ENCODE measurements at regions not wholly inside any gene's neighbourhood (a gene's known extent, or its start where the extent isn't known, plus 50 kb on each side); places are given as distances from the start of the nearest gene placed in this dataset.
"Not testable (repeated sequence)": the region's sequence is repeated elsewhere in the genome, so short reads cannot be mapped to it uniquely, and the experiment has no call there.

GRCh38 chr3:127520993-127521392 lies 69.5 kb downstream of the TPRA1 start:
- no peak for DNase-seq (ENCODE audit: low read depth)

DNA sequence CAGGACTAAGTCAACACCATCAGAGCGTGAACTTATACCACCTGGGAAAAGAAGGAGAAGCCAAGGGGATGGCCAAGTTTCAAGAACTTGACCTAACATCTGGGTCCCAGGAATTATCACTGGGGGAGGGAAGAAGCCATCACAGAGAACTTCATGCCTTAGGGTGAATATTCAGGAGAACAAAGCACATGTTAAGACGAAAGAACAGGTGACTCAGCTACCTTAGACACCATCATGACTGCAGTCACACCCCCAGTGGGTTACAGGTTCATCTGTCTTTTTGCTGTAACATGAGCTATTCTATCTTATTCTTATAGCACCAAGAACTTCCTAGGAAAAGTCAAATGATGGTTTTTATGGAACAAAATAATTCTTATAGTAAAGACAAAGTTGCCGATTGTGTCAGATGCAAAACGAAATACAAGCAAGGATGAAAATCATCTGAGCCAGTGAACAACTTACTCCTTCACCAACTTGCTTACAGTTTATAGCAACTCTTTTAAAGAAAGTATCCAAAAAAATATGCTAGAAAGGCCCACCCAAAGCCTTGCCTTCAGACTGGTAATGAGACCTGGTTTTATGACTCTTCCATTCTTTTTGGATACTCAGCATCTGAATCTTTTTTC lies 72.0 kb downstream of the TPRA1 start:
- no peak for DNase-seq (ENCODE audit: low read depth)

DNA sequence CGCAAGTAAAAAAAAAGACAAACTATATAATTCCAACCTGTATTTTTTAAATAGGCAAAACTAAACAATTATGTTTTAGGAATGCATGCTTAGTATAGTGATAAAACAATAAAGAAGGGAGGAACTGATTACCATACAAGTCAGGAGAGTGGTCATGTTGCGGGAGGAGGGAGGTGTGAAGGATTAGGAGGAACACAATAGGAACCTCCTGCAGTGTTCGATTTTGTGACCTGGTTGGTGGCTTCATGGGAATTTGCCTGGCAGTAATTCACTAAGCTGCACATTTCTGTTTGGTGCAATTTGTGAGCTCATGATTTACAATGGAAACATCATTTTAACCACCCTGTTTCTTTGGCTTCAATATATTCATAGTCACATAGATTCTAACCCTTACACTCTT lies 78.3 kb downstream of the TPRA1 start:
- DNase-seq (ENCODE audit: low read depth), result no peak

- no peak for DNase-seq (ENCODE audit: low read depth)
Measured at GRCh38 chr3:127501177-127501576, 89.4 kb downstream of the TPRA1 start.

- DNase-seq (ENCODE audit: low read depth), result no peak
Measured at GRCh38 chr3:127497676-127498075, 92.9 kb downstream of the TPRA1 start.

DNA sequence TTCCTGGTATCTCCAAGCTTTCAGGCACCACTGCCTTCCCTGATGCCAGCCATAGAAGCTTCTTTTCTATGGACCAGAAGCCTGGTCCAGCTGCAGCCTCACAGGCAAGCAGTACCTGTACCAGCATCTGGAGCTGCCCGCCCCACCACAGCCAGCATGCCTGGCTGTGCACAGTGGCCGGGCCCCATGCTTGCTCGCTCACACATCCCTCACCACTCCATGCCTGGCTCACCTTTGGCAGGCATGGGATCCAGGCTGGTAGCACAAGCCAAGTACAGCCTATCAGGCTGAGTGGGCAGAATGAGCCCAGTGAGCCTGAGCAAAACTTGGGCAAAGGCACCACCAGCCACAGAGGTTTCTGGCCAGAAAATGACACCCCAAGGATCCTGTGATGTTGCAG lies 93.4 kb downstream of the TPRA1 start:
- DNase-seq (ENCODE audit: low read depth), result no peak

GRCh38 chr3:127495821-127496655 lies 94.5 kb downstream of the TPRA1 start:
- DNase-seq (ENCODE audit: low read depth), result no peak

DNA sequence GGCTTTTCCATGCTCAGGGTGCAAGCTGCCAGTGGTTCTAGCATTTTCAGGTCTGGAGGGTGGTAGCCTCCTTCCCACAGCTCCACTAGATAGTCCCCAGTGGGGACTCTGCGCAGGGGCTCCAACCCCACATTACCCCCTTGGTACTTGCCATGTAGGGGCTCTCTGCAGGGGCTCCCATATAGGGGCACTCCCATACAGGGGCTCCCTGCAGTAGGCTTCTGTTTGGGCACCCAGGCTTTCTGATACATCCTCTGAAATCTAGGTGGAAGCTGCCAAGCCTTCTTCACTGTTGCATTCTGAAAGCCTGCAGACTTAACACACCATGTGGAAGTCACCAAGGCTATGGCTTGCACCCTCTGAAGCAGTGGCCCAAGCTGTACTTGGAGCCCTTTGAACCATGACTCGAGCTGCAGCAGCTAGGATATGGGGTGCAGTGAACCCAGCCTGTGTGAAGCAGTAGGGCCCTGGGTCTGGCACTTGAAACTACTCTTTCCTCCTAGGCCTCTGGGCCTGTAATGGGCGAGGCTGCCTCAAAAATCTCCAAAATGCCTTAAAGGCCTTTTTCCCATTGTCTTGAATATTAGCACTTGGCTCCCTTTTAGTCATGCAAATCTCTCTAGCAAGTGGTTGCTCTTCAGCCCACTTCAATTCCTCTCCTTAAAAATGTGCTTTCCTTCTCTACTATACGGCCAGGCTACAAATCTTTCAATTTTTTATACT lies 96.4 kb downstream of the TPRA1 start:
- no peak for DNase-seq (ENCODE audit: low read depth)

DNA sequence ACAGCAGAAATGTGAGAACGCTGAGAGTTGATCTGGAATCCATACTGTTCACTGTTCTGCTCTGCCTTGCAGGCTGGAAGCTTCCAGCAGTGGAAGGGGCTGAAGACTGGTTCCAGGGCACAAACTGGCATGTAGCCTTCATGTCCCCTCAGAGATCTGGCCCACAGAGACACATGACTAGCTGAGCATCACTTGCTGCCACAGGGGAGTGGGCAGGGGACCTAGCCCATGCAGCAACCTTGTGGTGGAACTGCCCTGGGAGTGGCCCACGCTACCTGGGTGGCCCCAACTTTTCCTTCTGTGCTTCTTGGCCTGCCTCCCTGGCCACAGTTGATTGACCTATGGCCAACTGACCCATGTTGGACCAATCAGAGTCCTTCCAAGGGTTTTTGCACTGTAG lies 98.1 kb downstream of the TPRA1 start:
- no peak for DNase-seq (ENCODE audit: low read depth)

DNA sequence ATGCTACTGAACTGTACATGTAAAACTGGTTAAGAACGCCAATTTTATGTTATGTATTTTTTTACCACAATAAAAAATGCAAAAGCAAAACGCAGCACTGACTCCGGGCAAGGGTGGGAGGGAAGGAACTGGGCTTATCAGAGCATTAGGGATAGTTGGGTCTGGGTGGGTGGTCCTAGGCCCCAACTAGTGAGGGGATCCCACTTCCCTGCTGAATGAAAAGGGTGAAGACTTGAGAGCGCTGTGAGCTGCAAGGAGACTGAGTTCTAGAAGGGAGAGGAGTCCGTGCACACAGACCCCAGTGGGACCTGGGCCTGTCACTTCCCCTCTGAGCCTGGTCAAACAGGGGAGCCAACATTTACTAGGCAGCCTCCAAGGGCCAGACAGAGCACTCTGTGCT lies 98.6 kb downstream of the TPRA1 start:
- no peak for DNase-seq (ENCODE audit: low read depth)

- DNase-seq (ENCODE audit: low read depth), result no peak
Measured at GRCh38 chr3:127491323-127491722, 99.2 kb downstream of the TPRA1 start.

GRCh38 chr3:127491024-127491305 lies 99.6 kb downstream of the TPRA1 start:
- not testable (repeated sequence) for DNase-seq (ENCODE audit: low read depth)

DNA sequence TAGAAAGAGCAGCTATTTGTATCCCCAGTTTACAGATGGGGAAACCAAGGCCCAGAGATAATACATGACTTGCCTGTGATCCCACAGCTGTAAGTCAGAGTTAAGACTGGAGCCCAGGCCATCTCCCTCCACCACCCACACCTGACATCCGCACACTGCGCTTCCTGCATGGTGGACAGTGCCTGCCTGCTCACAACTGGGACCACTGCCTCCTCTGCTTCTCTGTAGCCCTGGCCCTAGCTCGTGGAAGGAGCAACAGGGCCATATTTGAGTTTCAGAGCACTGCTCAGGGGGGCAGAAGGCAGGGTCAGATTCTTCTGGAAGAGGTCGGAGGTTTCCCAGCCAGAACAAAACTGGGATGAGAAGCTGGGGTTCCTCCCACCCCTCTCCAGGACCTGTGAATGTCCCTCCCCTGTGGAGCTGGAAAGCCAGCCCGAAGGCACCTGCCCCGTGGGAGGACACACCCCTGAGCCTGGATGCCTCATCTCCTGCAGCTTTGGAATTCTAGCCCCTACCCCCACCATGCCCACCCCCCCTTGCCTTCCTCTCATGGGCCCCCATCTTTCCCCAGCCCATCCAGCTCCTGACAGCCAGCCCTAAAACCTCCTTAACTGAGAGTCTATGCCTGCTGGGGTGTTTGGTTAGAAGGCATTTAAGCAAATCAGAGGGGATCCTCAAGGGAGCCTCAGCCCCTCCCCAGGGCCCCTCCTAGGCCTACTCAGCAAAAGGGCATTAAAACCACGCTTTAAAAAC lies 100.1 kb downstream of the TPRA1 start:
- DNase-seq (ENCODE audit: low read depth), result no peak

DNA sequence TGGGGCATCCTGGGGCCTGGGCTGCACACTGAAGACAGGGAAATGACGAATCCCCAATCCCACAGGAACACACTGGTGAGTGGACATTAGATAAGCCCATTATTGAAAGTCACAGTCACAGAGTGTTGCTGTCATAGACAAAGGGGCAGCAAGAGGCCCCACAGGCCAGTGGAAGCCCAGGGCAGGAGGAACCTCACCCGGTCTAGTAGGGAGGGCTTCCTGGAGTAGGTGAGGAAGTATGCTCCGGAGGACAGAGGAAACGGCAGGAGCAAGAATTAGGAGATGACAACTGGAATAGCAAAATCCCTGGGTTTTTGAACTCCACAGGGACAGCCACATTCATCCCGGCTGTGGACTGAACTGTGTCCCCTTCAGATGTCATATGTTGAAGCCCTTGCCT lies 101.2 kb downstream of the TPRA1 start:
- no peak for DNase-seq (ENCODE audit: low read depth)

DNA sequence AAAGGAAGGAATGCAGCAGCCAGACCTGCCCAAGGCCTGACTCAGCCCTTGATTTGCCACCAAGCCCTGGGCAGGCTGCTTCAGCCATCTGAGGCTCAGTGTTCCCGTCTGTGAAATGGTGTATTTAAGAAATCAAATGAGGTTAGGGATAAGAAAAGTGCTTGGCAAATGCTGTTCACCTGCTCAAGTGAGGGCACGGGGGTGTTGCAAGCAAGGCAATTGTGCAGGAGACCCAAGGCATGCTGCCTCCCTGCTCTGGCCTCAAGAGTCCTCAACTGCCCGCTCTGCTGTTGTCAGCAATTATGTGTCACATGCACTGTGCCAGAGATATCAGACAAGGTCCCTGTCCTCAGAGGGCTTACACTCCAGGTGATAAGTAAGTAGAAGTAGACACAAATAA lies 101.8 kb downstream of the TPRA1 start:
- DNase-seq (ENCODE audit: low read depth), result no peak

DNA sequence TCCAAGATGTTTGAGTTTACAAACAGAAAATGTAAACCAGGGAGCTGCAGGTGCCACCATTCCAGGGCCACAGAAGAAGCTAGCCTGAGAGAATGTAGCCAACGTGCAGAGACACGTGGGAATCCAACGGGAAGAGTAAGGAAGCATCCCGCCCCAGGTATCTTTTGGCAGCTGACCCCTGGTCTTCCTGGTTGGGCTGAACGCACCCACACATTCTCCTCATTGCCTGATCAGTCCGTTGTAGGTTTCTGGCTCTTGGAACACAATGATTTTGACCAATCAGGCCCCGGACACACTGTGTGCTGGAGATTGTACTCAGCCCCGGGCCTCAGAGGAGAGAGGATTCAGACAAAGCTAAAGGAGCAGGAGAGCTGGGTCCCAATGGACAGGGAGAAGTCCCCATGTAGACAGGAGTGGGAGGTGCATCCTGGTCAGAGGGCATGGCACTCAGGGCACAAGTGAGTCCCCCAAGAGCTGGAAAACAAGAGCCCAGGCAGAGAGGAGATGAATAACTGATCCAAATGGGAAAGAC lies 102.3 kb downstream of the TPRA1 start:
- no peak for DNase-seq (ENCODE audit: low read depth)

DNA sequence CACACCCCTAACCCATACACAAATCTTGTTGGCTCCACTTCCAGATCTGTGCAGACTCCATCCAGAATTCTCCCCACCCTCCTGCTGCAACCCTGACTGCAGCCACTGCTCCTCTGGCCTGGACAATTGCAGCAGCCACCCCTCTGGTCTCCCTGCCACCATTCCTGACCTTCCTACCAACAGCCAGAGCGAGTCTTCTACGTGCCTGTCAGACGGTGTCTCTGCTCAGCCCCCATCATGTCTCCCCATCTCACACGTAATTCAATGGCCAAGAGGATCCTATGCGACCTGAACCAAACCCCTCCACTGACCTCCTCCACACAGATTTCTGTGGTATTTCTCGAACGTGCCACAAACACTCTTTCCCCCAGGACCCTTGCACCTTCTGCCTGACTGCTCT lies 103.3 kb downstream of the TPRA1 start:
- DNase-seq (ENCODE audit: low read depth), result no peak

- no peak for DNase-seq (ENCODE audit: low read depth)
Measured at GRCh38 chr3:127486321-127486944, 104.1 kb downstream of the TPRA1 start.

- DNase-seq (ENCODE audit: low read depth), result no peak
Measured at GRCh38 chr3:127485396-127486170, 105.0 kb downstream of the TPRA1 start.

DNA sequence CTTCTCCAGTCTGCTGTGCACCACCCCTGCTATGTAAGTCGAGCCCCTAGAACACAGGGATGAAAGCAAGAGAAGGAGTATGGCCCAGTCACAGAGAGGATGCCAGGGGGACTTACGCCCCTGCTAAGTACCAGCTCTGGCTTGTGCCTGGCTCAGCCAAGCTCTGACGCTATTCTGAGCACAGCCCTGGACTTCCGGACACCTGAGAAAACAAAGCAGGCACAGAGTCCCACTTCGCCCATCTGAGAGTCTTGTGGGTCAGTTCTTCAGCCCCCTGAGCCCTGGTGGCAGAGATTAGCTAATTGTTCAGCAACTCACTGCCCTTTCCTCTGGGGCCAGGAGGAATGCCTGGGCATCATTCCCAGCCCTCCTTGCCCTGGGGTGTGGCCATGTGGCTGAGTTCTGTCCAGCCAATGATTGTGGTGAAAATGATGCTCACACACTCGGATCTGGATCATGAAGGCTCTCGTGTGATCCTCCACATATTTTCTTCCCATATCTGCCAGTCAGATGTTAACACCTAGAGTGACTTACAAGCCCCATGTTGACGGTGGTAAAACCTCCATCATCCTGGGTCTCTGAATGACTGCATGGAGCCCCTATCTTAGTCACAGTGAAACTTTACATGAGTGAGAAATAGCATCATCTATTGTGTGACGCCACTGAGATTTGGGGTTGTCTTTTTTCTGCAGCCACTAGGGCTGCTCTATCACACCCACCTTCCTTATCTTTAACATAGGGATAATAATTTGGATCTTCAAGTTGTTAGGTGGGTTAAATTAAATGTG lies 105.7 kb downstream of the TPRA1 start:
- DNase-seq (ENCODE audit: low read depth), result no peak
